HG03442 (cell line): ENCODE measurements at regions not wholly inside any gene's neighbourhood (a gene's known extent, or its start where the extent isn't known, plus 50 kb on each side); places are given as distances from the start of the nearest gene placed in this dataset.
"Not testable (repeated sequence)": the region's sequence is repeated elsewhere in the genome, so short reads cannot be mapped to it uniquely, and the experiment has no call there.

Experiments used
- ATAC-seq: cut with Tn5 transposase; IDR thresholded peaks from one replicate; pipeline ENCODE4 v1.9.1; 2021; ENCODE audit warnings: mild to moderate bottlenecking, moderate library complexity; ENCODE audit not compliant: unreplicated experiment

DNA sequence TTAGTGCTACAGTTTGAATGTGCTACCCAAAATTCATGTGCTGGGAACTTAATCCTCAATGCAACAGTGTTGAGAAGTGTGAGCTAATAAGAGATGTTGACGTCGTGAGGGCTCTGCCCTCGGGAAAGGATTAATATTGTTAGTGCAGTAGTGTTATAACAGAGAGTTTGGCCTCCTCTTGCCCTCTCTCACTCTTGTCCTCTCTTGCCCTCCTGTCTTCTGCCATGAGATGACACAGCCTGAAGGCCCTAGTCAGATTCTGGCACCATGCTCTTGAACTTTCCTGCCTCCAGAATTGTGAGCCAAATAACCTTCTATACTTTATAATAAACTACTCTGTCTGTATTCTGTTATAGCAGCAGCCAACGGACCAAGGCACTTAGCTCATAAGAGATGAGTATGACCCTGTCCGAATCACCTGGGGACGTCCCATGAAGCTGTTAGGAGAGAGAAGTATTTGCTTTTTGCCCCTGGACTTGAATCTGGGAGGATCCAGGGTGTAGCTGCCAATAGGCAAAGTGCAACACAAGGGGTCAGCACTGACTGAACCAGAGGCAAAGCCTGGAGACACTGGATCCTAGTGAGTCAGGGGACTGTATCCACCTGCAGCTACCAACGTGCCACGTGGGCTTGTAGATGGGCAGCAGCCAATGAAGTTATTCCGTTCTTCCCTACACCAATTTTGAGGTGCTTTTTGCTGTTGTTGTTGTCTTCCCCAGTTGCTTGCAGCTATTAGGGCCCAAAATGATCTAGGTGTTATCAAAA lies 233.7 kb downstream of the THBS2 start:
- ATAC-seq: no peak

DNA sequence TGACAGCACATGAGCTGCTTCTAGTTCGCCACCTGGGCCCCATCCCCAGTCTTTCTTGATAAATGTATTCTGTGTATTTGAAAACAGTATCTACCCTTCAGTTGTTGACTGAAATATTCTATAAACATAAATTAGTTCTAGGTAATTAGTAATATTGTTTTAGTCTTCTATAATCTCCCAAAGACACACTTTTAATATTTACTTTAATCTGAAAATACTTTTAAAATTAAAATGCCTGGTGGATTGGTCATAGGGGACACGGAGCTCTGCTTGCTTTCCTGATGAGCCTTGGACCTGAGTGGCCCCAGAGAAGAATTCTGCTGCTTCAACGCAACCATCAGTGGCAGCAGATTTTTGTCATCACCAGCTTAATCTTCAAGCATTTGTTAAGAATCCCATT lies 234.5 kb downstream of the THBS2 start:
- ATAC-seq: no peak

DNA sequence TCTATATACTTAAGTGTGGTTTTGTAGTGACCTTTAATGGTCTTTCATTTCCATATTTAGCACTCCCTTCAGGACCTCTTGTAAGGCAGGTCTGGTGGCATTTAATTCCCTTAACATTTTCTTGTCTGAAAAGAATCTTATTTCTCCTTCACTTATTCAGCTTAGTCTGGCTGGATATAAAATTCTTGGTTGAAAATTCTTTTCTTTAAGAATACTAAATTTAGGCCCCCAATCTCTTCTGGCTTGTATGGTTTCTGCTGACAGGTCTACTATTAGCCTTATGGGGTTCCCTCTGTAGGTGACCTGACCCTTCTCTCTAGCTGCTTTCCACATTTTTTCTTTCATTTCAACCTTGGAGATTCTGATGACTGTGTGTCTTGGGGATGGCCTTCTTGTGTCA lies 236.9 kb downstream of the THBS2 start:
- ATAC-seq: no peak

DNA sequence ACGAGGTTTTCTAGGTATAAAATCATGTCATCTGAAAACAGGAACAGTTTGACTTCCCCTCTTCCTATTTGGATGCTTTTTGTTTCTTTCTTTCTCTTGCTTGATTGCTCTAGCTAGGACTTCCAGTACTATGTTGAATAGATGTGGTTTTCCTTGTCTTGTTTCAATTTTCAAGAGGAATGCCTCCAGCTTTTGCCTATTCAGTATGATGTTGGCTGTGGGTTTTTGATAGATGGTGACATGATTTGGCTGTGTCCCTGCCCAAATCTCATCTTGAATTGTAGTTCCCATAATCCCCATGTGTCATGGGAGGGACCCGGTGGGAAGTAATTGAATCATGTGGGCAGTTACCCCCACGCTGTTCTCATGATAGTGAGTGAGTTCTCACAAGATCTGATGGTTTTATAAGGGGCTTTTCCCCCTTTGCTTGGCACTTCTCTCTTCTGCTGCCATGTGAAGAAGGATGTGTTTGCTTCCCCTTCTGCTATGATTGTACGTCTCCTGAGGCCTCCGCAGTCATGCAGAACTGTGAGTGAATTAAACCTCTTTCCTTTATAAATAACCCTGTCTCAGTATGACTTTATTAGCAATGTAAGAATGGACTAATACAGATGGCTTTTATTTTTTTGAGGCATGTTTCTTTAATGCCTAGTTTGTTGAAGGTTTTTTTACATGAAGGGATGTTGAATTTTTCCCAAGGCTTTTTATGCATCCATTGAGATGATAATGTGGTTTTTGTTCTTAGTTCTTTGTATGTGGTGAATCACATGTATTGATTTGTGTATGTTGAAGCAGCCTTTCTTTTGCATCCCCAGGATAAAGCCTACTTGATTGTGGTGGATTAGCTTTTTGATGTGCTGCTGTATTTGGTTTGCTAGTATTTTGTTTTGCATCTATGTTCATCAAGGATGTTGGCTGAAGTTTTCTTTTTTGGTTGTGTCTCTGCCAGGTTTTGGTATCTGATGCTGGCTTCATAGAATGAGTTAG lies 239.1 kb downstream of the THBS2 start:
- ATAC-seq: no peak

DNA sequence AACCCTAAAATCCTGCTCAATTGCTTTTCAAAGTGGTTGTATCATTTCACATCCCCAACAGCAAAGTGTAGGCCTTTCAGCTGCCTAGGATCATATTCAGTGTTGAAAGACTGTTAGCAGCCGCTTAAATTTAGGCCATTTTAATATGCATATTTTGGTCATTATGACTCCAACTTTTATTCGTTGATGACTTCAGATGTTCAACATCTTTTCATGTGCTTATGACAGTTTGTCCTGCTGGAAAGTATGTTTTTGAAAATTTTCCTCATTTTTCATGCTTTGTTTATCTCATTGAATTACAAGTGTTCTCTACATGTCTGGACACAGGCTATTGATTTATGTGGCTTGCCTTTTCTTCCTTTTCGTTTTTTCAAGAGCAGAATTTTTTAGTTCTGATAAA lies 244.0 kb downstream of the THBS2 start:
- no peak for ATAC-seq

DNA sequence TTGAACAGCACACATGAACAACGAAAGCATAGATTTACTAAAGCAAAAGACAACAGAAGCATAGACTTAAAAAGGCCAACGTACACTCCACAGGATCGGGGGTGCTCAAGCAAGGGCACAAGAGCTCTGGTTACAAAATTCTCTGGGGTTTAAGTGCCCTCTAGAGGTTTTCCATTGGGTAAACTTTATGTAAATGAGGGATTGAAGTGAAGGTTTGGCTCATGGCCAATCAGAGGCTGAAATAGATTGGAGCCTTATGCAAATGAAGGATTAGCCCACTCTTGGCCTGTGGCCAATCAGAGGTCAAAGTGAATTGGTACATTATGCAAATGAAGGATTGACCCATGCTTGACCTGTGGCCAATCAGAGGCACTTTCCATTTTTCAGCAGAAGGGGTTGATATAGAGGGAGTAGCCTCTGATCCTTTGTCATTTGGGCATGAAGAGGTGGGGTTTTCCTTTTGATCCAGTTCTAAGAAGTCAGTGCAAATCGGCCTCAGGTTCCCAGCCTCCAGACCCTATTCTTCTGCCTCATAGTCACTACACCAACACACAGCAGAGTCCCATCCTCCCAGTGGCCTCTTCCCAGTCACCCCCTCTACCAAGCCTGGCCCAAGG lies 244.9 kb downstream of the THBS2 start:
- ATAC-seq: no peak

DNA sequence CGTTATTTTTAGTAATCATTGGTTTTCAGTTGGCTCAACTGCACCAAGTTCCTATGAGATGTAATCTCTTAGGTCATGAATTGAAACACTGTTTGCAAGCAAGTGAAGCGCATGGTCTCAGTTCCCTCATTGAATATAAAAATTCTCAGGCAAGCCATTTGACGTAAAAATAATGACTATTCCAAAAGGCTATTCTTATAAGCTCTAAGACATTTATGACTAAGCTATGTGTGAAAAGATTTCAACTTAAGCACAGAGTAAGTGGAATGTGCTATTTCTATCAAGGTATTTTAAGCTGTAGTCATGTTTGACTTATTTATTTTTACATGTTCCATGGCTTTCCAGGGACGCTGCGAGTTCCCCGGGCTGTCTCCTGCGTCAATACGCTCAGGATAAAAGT lies 248.5 kb downstream of the THBS2 start:
- ATAC-seq: no peak

DNA sequence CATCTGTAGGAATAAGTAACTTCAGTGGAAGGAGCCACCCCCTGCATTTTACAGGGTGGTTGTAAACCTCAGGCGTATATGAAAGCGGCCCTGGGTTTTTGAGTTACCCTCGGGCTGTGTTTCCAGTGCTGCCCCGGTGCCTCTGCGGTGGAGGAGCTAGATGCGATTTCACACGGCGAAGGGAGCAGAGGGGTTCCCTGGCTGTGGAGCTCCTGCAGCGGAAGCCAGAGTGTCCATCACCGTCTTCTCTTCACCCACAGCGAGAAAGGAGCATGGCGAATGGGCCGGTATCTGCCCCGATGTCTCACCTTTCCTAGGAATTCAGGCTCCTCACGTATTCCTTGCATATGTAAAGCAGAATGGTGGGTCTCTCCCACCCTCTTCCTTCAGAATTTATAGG lies 253.6 kb downstream of the THBS2 start:
- ATAC-seq: no peak

DNA sequence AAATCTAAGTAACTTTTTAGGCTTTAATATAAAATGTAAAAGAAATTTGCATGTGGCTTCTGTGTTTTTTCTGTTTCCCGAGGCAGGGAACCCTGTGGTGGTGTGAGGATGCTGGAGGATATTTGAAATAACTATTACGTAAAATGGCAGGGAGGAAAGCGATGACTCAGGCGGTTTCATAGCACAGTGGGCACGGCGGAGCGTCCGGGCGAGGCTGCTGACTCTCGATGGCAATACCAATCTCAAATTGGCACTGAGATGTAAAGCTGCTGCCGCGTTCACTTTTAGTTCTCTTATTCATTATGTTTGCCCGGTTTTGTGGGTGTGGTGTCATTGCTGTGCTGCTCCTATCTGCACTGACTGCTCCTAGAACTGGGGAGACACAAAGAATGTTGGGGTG lies 254.3 kb downstream of the THBS2 start:
- no peak for ATAC-seq

DNA sequence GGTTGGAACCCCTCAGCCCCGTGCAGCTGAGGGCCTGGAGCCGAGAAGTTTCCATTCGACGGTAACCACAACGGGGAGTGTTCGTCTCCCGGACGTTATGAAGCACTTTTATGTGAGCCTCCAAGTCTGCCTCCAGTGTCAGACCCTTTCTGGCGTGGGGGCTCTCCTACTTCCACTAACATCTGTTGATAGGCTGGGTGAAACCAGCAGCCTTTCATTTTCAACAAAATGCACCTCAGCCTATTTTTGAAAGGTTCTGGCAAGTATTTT lies 257.4 kb downstream of the THBS2 start:
- ATAC-seq: no peak

DNA sequence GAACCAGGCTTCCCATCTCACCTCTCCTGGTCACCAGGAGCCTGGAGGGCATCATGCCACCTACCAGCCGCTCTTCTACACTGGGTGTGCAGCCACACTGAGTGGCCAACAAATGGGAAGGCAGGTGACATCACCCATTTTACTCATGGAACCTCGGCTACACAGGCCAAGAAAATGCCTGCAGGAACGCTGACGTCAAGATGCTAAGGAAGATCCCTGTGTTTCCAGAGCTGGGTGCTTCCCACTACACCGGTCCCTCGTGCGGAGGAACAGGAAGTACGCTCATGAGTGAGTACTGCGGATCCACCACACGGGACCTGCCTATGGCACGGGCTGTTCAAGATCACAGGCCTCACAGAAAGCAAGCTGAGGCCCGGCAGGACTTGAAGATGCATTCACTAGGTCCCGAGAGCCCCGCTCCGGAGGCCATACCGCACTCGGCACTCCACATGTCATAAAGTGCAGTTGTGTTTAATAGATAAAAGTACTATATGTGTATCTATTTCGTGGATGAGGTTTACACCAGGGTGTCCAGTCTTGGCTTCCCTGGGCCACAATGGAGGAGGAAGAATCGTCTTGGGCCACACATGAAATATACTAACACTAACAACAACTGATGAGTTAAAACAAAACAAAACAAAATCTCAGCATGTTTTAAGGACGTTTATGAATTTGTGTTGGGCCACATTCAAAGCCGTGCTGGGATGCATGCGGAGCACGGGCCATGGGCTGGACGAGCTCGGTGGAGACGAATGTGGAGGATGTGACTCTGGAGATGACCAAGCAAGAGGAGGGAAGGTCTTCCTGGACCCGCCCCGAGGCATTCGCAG lies 257.9 kb downstream of the THBS2 start:
- ATAC-seq: no peak

DNA sequence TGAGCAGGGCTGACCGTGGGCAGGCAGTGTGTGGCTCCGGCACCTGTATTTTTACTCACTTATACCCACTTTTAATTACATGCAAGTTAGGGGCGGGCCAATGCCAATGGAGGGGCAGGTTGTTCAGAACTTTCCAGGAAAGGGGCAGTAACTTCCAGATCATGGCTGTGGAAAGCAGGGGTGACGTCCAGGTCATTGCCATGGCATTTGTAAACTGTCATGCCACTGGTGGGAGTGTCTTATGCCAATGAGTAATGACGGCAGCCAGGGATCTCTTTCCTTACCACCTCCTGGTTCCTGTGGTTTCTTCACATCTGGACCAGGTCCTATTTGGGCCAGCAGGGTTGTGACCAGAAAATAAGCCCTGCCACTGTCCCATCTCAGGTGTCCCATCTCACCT lies 258.7 kb downstream of the THBS2 start:
- no peak for ATAC-seq

DNA sequence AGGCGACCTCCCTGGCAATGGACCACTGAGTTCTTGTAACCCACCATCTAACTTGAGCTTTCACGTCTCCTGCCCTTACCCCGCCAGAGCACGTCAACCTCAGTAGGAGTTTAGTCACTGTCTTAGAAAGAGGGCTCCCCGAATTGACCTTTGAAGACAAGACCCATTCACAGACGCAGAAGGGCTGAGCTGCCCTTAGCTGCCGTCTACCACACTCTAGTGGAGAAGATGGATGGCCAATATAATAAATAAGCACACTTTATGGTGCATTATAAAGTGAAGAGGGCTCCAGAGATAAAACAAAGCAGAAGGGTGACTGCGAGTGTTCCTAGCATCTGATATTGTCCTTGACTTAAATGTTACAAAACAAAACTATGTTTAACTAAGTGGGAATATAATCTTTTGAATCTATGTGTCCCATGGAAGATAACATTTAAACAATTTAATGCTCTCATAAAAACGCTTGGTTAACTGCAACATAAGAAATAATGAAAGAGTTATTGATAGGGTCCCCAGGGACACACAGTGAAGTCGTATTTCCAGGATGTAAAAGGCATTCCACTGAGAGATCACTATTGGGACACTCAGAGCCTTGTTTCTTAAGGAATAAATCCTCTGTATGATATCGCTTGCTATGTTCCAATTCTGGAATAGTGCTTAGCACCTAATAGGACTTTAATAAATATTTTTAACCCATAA lies 261.1 kb downstream of the THBS2 start:
- ATAC-seq: no peak

DNA sequence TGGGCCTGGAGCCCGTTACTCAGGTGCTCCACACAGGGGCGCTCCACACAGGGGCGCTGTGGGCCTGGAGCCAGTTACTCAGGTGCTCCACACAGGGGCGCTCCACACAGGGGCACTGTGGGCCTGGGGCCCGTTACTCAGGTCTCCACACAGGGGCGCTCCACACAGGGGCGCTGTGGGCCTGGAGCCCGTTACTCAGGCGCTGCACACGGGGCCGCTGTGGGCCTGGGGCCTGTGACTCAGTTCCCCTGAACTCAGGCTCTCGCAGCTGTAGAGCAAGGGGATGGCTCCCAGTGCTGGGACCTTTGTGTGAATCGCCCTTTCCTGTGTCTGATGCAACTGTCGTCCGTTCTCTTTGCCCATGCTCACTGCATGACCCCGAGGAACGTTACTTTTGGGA lies 262.0 kb downstream of the THBS2 start:
- not testable (repeated sequence) for ATAC-seq

DNA sequence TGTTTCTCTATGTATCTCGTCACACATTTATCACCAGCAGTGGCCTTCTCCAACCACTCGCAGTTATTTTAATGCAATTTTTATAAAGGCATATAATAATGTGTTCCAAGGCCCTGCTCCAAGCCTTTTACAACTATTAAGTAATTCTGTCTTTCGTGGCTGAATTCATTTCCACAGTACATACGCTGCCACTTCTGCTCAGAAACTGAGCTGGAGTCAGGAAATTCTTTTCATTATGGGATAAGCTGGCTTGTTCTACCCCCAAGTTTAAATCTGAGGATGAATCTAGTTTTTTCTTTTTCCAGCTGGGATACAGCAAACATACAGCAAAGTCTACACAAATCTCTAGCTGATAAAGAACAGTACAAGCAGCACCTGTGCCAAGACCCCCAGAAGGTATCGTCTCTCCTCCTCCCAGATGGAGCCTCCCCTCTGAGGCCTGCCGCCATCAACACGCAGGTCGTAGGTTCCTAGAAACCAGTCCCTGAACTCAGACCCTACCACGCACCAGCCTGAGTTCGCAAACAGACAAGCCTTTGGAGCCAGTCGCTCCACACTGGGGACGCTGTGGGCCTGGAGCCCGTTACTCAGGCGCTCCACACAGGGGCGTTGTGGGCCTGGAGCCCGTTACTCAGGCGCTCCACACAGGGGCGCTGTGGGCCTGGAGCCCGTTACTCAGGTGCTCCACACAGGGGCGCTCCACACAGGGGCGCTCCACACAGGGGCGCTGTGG lies 263.5 kb downstream of the THBS2 start:
- no peak for ATAC-seq

DNA sequence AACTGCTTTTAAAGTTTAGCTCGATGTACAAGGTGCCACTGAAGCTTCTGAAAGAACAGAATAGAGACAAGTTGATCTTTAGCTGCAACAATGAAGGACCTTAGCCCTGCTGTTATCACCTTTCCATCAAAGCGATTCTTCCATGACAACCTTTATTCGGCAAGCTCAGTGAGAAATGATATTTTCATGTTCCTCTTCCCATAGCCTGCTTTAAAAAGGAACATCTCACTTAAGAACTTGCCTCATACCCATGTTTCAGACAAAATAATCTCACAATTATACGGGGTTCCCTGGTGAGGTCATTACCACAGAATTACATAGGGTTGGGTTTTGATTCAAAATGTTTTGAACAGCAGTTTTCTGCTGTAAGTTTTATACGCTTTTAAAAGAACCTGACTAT lies 264.2 kb downstream of the THBS2 start:
- no peak for ATAC-seq

DNA sequence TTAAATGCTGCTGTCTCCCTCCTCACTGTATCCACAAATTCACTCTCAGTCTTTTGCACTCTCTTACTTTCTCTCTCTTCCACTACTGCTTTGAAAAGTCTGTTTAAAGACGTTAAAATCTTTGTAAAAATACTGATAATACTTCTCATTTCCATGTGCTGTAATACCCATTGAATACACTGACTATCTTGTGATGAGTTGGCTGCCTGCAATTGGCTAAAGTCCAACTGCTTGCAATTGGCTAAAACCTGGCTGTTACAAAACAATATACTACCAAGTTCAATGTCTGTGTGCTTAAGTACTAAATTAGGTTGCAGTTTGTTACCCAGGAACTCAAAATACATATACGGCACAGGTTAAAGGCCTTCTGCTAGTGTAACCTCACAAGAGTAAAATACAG lies 264.8 kb downstream of the THBS2 start:
- ATAC-seq: no peak

DNA sequence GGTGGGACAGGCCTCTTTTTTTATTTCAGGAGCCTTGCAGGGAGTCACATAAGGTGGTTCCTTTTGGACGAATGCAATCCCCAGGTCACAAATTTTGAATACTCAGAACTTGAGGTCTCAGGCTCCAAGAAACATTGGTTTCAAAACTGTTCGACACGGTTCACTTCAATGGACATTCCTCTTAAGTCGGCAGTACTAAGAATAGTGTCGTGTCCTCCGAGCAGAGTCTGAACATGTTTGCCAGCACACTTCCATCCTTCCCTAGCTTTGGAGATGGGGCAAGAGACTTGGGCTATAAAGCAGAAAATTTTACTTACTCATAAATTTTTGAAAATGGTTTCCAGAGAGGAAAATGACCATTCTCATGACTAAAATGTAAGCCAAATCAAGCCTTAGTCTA lies 265.4 kb downstream of the THBS2 start:
- no peak for ATAC-seq

DNA sequence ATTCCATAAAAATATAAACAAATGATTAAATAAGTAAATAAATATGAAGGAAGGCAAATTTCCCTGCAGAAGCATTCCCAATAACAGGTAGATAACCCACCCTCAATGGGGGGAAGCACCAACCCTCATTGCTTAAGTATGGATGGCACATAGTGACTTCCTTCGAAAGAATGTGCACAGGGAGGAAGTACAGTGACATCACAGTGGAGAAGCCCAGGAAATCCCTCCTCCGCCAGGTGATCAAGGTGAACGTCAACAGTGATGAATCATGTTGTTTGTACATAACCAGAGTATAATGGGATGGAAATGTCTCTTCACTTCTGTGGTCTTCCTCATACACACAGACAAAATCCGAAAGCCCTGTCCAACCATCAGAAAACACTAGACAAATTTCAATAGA lies 267.9 kb downstream of the THBS2 start:
- no peak for ATAC-seq

DNA sequence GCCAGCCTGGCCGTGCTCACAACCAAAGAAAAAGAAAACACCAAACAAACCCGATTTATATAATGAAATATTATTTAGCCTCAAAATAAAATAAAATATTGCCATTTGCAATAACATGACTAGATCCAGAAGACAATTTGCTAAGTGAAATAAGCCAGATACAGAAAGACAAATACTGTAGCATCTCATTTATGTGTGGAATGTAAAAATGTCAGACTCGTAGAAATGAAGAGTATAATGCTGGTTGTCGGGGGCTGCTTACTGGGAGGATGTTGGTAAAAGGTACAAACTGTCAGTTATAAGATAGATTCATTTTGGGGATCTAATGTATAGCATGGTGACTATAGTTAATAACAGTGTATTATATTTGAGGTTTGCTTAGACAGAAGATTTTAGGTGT lies 269.7 kb downstream of the THBS2 start:
- no peak for ATAC-seq
